ENCODE measurements at regions not wholly inside any gene's neighbourhood (a gene's known extent, or its start where the extent isn't known, plus 50 kb on each side); places are given as distances from the start of the nearest gene placed in this dataset.
"Not testable (repeated sequence)": the region's sequence is repeated elsewhere in the genome, so short reads cannot be mapped to it uniquely, and the experiment has no call there.

- no peaks in the 10 kb centered on the region for H3K9me3 ChIP-seq (ENCODE audit: low read depth, low read length)
- H3K4me3 ChIP-seq (ENCODE audit: low read length) = no peak overlapping the region
- no peaks in the 10 kb centered on the region for H3K27me3 ChIP-seq (ENCODE audit: insufficient read depth, low read length)
- H3K4me1 ChIP-seq (ENCODE audit: insufficient read depth, low read length) = no peaks in the 10 kb centered on the region
These were observed 226.0 kb upstream of the C9orf72 start for GRCh38 chr9:27799326-27799725.

GRCh38 chr9:27800159-27800558 lies 226.9 kb upstream of the C9orf72 start:
- Histone ChIP-seq H3K4me1 (ENCODE audit: insufficient read depth, low read length) (no peaks in the 10 kb centered on the region), H3K4me3 (ENCODE audit: low read length) (no peak overlapping the region), H3K27me3 (ENCODE audit: insufficient read depth, low read length) (no peaks in the 10 kb centered on the region), H3K9me3 (ENCODE audit: low read depth, low read length) (no peaks in the 10 kb centered on the region)

- H3K4me3 ChIP-seq (ENCODE audit: low read length) = no peak overlapping the region
- H3K27me3 ChIP-seq (ENCODE audit: insufficient read depth, low read length) = no peaks in the 10 kb centered on the region
- H3K4me1 ChIP-seq (ENCODE audit: insufficient read depth, low read length) = no peaks in the 10 kb centered on the region
- no peaks in the 10 kb centered on the region for H3K9me3 ChIP-seq (ENCODE audit: low read depth, low read length)
These were observed 227.6 kb upstream of the C9orf72 start for GRCh38 chr9:27800692-27801370.

- Histone ChIP-seq H3K9me3 (ENCODE audit: low read depth, low read length) (no peaks in the 10 kb centered on the region), H3K4me3 (ENCODE audit: low read length) (no peak overlapping the region), H3K4me1 (ENCODE audit: insufficient read depth, low read length) (no peaks in the 10 kb centered on the region)
These were observed 228.3 kb upstream of the C9orf72 start for GRCh38 chr9:27801545-27801944.

GRCh38 chr9:27802418-27802817 lies 229.1 kb upstream of the C9orf72 start:
- no peaks in the 10 kb centered on the region for H3K27me3 ChIP-seq (ENCODE audit: insufficient read depth, low read length)
- no peaks in the 10 kb centered on the region for H3K4me1 ChIP-seq (ENCODE audit: insufficient read depth, low read length)
- no peaks in the 10 kb centered on the region for H3K9me3 ChIP-seq (ENCODE audit: low read depth, low read length)
- H3K4me3 ChIP-seq (ENCODE audit: low read length) = no peak overlapping the region

More at GRCh38 chr9:27801545-27801944, 228.3 kb upstream of the C9orf72 start:
- no peaks in the 10 kb centered on the region for H3K27me3 ChIP-seq (ENCODE audit: insufficient read depth, low read length)

- no peaks in the 10 kb centered on the region for H3K4me1 ChIP-seq (ENCODE audit: insufficient read depth, low read length)
- H3K4me3 ChIP-seq (ENCODE audit: low read length) = no peak overlapping the region
- H3K9me3 ChIP-seq (ENCODE audit: low read depth, low read length) = no peaks in the 10 kb centered on the region
- H3K27me3 ChIP-seq (ENCODE audit: insufficient read depth, low read length) = no peaks in the 10 kb centered on the region
These were observed 235.6 kb upstream of the C9orf72 start for GRCh38 chr9:27808864-27809263.

GRCh38 chr9:27817747-27818146 lies 244.5 kb upstream of the C9orf72 start:
- H3K27me3 ChIP-seq (ENCODE audit: insufficient read depth, low read length) = no peaks in the 10 kb centered on the region
- no peaks in the 10 kb centered on the region for H3K9me3 ChIP-seq (ENCODE audit: low read depth, low read length)
- no peaks in the 10 kb centered on the region for H3K4me1 ChIP-seq (ENCODE audit: insufficient read depth, low read length)
- H3K4me3 ChIP-seq (ENCODE audit: low read length) = no peak overlapping the region

- H3K9me3 ChIP-seq (ENCODE audit: low read depth, low read length) = no peaks in the 10 kb centered on the region
- no peaks in the 10 kb centered on the region for H3K27me3 ChIP-seq (ENCODE audit: insufficient read depth, low read length)
- H3K4me1 ChIP-seq (ENCODE audit: insufficient read depth, low read length) = no peaks in the 10 kb centered on the region
- no peak overlapping the region for H3K4me3 ChIP-seq (ENCODE audit: low read length)
These were observed 245.1 kb upstream of the C9orf72 start for GRCh38 chr9:27818348-27818747.

GRCh38 chr9:27828908-27829307 lies 255.6 kb upstream of the C9orf72 start:
- no peak overlapping the region for H3K4me3 ChIP-seq (ENCODE audit: low read length)
- H3K4me1 ChIP-seq (ENCODE audit: insufficient read depth, low read length) = no peaks in the 10 kb centered on the region
- H3K27me3 ChIP-seq (ENCODE audit: insufficient read depth, low read length) = no peaks in the 10 kb centered on the region

GRCh38 chr9:27829621-27830020 lies 256.3 kb upstream of the C9orf72 start:
- no peak overlapping the region for H3K4me3 ChIP-seq (ENCODE audit: low read length)
- H3K27me3 ChIP-seq (ENCODE audit: insufficient read depth, low read length) = no peaks in the 10 kb centered on the region
- no peaks in the 10 kb centered on the region for H3K4me1 ChIP-seq (ENCODE audit: insufficient read depth, low read length)
- H3K9me3 ChIP-seq (ENCODE audit: low read depth, low read length) = no peaks in the 10 kb centered on the region

More at GRCh38 chr9:27828908-27829307, 255.6 kb upstream of the C9orf72 start:
- no peaks in the 10 kb centered on the region for H3K9me3 ChIP-seq (ENCODE audit: low read depth, low read length)

- not testable (repeated sequence) for H3K27me3 ChIP-seq (ENCODE audit: insufficient read depth, low read length); H3K9me3 ChIP-seq (ENCODE audit: low read depth, low read length); H3K4me1 ChIP-seq (ENCODE audit: insufficient read depth, low read length); H3K4me3 ChIP-seq (ENCODE audit: low read length)
These were observed 258.8 kb upstream of the C9orf72 start for GRCh38 chr9:27832108-27832507.

GRCh38 chr9:27835286-27835685 lies 262.0 kb upstream of the C9orf72 start:
- no peaks in the 10 kb centered on the region for H3K9me3 ChIP-seq (ENCODE audit: low read depth, low read length)
- no peaks in the 10 kb centered on the region for H3K27me3 ChIP-seq (ENCODE audit: insufficient read depth, low read length)

GRCh38 chr9:27835746-27836145 lies 262.5 kb upstream of the C9orf72 start:
- Histone ChIP-seq H3K4me1 (ENCODE audit: insufficient read depth, low read length) (no peaks in the 10 kb centered on the region), H3K27me3 (ENCODE audit: insufficient read depth, low read length) (no peaks in the 10 kb centered on the region), H3K4me3 (ENCODE audit: low read length) (no peak overlapping the region), H3K9me3 (ENCODE audit: low read depth, low read length) (no peaks in the 10 kb centered on the region)

More at GRCh38 chr9:27835286-27835685, 262.0 kb upstream of the C9orf72 start:
- no peaks in the 10 kb centered on the region for H3K4me1 ChIP-seq (ENCODE audit: insufficient read depth, low read length)
- H3K4me3 ChIP-seq (ENCODE audit: low read length) = no peak overlapping the region

- no peaks in the 10 kb centered on the region for H3K9me3 ChIP-seq (ENCODE audit: low read depth, low read length)
- H3K4me3 ChIP-seq (ENCODE audit: low read length) = no peak overlapping the region
These were observed 263.6 kb upstream of the C9orf72 start for GRCh38 chr9:27836661-27837401.

GRCh38 chr9:27838876-27839275 lies 265.6 kb upstream of the C9orf72 start:
- H3K4me3 ChIP-seq (ENCODE audit: low read length) = no peak overlapping the region
- no peaks in the 10 kb centered on the region for H3K4me1 ChIP-seq (ENCODE audit: insufficient read depth, low read length)
- no peaks in the 10 kb centered on the region for H3K27me3 ChIP-seq (ENCODE audit: insufficient read depth, low read length)
- H3K9me3 ChIP-seq (ENCODE audit: low read depth, low read length) = no peaks in the 10 kb centered on the region

More at GRCh38 chr9:27836661-27837401, 263.6 kb upstream of the C9orf72 start:
- Histone ChIP-seq H3K27me3 (ENCODE audit: insufficient read depth, low read length) (no peaks in the 10 kb centered on the region), H3K4me1 (ENCODE audit: insufficient read depth, low read length) (no peaks in the 10 kb centered on the region)

GRCh38 chr9:27839767-27840166 lies 266.5 kb upstream of the C9orf72 start:
- H3K4me1 ChIP-seq (ENCODE audit: insufficient read depth, low read length); H3K27me3 ChIP-seq (ENCODE audit: insufficient read depth, low read length); H3K4me3 ChIP-seq (ENCODE audit: low read length); H3K9me3 ChIP-seq (ENCODE audit: low read depth, low read length): not testable (repeated sequence)
